Islet precursor cell (in vitro differentiated cells): ENCODE measurements at regions not wholly inside any gene's neighbourhood (a gene's known extent, or its start where the extent isn't known, plus 50 kb on each side); places are given as distances from the start of the nearest gene placed in this dataset.

Experiments used
- DNase-seq: peaks from one replicate; pipeline ENCODE4 v3.0.0-alpha.2; 2018

DNA sequence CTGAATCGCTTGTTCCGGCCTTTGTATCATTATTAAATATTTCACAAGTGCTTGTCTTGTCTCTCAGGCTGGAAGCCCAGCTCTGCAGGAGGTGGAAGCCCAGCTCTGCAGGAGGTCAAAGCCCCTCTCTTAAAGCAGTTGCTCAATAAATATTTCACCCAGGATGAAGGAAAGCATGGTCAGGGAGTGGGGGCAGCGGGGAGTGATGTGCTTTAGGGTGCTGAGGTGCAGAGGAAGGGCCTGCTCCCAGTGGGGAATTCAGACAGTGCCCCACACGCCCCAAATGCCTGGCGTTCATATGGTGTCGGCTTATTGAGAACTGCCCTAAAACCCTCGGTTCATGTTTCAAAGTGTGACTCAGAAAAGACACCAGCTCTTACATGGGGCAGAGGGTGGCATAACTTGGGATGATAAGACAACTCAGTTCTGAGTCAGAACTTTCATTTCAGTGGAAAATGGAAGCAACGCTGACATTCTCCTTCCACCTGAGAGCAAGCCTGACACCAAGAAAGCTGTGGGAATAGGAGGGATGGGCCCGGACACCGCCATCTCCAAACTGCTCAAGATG lies 114.3 kb upstream of the DAP start:
- no peak for DNase-seq

DNA sequence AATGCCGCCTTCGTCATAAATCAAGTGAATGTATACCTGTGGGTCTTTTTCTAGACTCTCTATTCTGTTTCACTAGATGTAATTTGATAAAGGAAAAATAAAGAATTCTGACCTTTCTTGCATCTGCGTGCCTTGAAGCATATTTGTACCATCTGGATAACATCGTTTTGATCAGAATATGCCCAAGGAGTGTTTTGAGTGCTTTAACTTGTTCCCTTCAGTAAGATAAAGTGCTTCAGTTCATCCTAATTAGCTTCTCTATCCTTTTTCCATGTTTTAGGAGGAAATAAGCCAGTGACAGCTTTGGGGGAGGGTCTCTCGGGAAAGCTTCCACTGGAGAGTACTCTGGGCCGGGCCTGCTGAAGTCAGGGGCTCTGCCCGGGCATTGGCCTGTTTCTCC lies 113.5 kb upstream of the DAP start:
- no peak for DNase-seq

DNA sequence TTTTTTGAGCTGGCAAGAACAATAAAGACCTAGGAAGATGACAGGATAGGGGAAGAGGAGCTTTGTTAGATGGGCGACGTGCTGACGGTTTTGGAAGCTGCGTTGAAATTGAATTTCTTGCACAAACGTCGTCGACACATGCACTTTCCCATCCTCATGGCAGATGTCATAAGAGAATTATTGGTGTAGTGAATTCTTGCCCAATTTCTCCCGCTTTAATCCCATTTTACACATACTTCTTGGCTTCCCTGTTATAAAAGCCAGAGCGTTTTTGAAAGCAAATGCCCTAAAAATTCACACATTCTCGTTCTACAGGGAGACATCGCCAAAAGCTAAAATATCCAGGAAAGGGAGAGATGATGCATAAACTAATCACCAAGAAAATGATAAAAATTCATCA lies 109.8 kb upstream of the DAP start:
- DNase-seq = no peak

DNA sequence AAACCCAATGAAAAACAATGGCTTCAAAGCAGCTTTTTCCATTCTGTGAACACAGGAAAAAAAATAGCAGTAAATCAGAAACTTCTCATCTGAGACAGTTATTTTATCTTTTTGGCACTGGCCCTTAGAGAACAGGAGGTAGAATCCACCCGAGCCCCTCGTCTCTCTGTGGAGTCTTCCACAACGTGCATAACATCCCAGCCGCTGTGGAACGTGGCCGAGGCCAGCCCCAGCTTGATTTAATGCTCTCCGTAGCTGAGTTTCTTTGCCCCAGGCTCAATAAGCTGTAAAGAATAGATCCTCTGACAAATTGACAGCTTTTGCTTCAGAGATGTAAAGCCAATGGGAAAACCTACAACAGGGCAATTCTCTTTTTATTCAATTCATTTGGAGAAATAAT lies 107.9 kb upstream of the DAP start:
- no peak for DNase-seq

DNA sequence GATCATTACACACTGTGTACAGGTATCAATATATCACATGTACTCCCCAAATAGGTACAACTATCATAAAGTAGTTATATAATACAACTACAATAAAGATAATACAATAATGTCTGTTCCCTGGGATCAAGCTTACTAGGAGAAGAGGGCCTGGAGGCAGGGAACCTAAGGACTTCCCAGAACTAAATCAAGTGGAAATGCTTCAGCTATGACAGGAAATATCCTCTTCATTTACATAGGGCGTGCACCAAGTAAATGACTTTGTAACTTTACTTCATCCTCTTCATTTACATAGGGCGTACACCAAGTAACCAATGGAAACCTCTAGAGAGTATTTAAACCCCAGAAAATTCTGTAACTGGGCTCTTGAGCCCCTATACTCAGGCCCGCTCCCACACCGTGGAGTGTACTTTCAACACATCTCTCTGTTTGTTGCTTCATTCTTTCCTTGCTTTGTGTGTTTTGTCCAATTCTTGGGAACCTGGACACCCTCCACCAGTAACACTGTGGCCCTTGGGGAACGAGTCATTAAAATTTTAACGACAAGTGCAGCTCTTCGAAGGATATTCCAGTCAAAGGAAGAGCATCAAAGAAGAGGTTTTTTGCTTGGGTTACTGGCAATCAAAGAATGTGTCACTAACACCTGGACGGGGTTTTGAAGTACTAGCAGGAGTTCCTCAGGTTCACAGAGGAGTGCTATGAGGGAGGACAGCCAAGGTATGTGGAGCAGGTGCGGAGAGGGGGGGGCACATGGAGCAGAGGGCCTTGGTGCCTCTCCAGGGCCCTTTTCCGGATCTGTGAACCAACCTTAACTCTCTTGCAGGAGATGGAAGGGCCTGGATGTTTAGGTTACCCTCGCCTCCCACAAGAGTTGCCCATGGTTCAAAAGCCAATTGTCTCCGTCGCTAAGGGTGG lies 106.6 kb upstream of the DAP start:
- DNase-seq = no peak

DNA sequence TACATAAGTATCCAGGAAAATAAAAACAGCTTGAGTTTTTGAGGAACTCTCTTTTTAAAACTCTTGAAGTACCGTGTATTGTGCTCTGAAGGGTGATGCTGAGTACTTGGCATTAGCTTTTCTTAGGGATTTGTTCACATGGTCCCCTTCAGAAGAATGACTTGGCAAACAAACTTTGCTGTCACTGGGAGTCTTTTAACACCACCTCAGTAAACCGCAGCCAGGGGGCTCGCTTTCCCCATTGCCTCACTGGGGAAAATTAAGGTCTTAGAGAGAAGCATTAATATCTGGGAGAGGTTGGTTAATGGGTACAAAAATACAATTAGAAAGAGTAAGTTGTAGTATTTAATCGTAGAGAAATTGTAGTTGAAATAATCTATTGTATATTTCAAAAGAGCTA lies 105.9 kb upstream of the DAP start:
- DNase-seq = no peak

DNA sequence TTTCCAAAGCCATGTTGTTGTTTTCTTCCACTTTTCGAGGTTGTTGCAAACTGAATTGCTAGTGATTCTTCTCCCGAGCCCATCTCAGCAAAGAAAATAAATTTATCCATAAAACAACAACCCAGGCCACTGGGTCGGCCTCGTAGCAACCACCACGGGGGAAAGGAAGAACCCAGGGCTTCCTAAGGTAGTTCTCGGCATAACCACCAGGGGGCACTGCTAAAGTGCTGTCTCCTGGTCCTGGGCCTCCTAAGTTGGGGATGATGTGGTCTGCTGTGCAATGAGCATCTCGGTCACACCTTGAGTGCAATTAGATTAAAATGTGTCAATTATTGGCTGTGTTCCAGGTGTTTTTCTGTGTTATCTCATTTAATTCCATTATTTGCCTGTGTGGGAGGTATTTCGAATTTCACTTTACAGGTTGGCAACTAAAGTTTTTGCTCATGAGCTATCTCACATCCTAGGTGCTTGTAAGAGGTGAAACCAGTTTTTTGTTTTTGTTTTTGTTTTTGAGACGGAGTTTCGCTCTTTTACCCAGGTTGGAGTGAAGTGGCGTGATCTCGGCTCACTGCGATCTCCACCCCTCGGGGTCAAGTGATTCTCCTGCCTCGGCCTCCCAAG lies 102.8 kb upstream of the DAP start:
- peak; percentile 74 for DNase-seq

DNA sequence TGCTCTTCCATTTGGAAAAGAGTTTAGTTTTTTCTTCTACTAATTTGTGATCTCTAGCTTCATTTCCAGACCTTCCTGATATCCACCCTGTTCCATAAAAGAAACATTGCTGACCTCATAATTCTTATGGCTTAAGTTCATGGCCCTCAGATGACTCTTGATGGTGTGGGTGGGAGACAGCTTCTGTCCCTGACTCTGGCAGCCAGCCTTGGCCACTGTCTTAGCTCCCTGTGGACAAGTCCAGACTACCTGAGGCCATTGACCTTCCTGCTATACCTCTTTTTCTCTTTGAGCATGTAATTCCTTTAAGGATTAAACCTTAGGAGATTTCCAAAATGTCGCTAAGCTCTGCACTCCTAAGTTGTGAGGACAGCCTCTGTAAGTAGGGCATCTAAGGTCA lies 101.1 kb upstream of the DAP start:
- no peak for DNase-seq

DNA sequence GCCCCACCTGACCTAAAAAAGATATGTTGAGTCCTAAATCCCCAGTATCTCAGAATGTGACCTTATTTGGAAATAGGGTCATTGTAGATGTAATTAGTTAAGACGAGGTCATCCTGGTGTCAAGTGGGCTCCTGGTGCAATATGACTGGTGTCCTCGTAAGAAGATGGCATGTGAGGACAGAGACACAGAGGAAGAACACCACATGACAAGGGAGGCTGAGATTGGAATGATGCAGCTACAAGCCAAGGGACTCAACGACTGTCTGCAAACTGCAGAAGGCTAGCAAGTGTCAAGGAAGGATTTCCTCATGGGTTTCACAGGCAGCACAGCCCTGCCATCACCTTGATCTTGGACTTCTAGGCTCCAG lies 100.4 kb upstream of the DAP start:
- no peak for DNase-seq

DNA sequence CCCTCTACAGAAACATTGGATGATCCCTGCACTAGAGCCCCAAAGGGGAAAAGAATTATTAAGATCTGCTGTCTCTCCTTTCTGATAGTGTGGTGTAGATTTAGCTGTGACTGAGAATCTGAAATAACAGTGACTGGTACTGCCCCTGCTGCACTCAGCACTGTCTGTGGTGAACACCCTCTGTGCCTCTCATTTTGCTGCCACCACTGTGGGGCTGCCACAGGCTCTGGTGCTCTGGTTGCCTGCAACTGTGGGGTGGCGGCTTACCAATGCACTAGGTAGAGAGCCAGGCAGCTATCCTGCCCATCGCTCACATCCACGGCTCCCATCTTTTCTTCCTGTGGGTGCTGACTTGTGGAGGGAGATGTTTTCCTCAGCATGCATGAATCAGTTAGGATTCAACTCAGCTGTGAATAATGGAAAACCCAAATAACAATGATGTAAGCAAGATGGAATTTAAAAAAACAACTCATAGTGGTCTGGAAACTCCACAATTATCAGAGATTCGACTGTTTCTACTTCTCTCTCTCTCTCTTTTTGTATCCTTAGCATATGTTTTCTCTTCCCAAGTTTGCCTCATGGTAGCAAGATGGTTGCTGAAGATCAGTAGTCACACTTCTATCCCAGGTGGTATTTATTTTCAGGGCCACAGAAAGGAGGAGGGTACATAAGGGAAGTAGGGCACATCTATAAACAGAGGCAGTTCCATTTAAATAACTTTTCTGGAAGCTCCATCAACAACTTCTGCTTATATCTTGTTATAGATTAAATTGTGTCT lies 99.8 kb upstream of the DAP start:
- DNase-seq = no peak

DNA sequence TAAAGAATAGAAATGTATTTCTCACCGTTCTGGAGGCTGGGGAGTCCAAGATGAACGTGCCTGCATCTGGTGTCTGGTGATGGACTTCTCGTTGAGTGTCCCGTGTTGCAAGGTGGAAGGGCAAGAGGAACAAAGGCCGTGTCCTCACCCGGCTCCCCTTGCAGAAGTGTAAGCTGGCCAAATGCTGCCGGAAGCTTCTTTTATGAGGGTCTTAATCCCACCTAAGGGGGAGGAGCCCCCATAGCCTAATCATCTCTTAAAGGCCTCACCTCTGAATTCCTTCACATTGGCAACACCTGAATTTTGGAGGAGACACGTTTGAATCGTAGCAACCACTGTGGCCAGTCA lies 99.1 kb upstream of the DAP start:
- DNase-seq = no peak

DNA sequence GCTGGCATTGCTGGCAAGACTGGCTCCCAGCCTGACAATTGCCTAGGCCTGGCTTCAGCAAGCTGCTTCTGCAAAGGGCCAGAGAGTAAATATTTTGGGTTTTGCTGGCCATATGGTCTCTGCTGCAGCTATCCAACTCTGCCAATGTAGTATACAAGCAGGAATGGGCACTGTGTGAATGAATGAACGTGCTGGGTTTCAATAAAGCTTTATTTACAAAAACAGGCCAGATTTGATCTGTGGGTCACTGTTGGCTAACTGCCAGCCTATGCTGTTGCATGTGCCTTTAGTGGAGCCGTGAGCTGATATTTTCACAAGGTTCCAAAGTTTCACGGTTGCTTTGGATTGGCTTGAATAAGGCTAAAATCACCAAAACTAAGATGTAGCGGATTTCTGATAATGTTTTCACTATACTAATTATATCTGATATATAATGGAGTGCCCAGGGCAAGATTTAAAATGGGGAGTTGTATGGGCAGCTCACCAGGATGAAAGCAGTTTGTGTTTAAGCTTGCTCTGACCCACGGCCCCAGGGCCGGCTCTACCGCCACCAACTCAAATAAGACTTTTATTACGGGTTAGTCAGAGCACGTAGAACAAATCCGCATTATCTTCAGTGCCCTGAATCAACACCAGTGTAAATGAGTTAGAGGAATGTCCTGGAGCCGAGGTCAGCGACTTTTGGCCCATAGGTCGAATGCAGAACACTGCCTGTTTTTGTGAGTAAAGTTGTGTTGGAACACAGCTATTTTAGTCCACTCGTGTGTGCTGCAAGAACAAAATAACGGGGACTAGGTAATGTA lies 98.6 kb upstream of the DAP start:
- peak; percentile 74 for DNase-seq

DNA sequence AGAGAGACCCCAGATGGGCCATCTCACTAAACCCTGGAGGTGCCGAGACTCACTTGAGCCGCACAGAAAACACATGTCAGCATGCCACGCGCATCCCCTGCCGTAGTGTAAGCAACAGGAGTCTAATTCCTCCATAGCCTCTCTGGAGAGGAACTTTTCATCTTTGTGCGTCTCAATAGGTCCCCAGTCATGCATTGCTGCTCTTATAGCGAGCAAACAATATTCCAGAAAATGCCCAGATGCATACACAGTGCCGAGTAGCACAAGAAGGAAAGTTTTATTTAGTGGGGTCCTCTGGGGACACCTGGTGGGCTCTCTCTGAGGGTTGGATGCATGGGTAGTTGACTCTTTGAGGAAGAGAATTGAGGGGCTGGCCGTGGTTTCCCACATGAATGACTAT lies 97.9 kb upstream of the DAP start:
- DNase-seq = no peak

DNA sequence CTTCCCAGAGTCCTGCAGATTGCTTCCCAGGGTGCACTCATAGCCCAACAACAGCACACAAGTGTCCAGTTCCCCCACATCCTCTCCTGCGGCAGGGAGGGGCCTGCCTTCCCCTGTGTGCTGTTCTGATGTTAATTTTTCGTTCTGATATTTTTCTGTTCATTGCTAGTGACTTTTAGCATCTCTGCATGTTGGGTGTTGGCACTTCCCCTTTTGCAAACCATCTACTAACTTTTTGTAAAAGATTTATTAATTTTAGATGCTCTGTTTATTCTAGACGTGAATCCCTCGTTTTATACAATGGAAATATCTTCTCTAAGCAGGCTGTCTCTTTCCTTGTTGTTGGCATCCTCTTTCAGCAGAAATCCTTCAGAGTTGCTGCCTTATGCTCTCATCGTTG lies 97.3 kb upstream of the DAP start:
- no peak for DNase-seq

DNA sequence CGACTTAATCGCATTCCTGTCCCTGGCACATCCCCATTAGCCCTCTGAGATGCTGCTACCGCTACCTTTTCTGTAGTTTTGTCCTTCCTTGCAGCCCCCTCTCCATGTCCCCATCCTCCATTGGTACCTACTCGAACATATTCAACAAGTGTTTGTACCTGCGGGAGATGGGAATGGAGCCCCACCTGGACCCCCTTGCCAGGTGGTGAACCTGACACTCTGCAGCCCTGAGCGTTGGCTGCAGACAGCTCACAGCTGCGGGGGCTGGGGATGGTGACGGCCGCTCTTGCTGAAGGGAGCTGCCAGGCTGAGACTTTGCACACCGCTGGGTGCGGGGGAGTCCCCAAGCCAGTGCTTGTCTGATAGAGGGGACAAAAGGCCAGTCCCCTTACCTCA lies 96.3 kb upstream of the DAP start:
- no peak for DNase-seq

DNA sequence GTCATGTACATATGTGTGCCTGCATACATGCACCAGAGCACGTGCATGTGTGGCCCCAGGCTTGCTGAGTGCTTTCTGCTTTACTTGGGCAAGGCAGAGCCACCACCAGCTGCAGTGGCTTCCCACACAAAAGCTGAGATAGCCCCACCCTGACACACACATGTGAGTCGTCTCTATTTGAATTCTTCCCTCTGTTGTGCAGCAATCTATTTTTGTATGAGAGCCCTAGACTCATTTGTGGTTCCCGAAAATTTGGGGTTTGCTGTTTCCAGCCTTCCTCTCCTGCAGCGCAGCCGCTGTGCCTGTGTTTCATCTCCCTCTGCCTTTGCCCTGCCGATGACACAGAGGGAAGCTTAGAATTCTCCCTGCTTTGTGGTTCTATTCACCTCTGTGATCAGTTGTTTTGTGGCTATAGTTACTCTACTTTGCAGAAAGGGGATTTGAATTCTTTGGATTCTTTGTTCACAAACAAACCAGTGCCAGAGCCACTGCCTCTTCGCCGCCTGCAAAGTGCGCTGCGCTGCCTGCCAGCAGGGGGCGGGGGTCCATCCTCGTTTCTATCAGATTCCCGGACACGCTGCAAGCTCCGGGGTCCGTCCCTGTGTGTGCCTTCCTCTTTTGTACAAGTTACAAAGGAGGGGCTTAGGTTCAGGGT lies 95.8 kb upstream of the DAP start:
- DNase-seq = peak; percentile 96

DNA sequence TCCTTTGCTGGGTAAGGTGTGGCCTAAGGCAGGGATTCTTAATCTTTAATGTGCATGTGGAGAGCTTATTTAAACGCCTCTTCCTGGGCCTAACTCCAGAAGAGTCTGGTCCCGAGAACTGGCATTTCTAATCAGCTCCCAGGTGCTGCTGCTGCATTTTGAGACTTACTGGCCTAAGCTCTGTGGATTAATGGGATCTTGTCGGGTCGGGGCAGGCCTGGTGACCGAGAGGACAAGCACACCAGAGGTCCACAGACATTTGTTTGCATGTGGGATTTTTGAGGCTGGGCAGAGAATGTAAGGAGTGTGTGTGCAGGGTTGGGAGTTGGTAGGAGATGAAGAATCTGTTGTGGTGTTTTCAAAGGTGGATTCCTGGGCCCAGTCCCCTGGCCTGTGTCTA lies 95.0 kb upstream of the DAP start:
- no peak for DNase-seq

DNA sequence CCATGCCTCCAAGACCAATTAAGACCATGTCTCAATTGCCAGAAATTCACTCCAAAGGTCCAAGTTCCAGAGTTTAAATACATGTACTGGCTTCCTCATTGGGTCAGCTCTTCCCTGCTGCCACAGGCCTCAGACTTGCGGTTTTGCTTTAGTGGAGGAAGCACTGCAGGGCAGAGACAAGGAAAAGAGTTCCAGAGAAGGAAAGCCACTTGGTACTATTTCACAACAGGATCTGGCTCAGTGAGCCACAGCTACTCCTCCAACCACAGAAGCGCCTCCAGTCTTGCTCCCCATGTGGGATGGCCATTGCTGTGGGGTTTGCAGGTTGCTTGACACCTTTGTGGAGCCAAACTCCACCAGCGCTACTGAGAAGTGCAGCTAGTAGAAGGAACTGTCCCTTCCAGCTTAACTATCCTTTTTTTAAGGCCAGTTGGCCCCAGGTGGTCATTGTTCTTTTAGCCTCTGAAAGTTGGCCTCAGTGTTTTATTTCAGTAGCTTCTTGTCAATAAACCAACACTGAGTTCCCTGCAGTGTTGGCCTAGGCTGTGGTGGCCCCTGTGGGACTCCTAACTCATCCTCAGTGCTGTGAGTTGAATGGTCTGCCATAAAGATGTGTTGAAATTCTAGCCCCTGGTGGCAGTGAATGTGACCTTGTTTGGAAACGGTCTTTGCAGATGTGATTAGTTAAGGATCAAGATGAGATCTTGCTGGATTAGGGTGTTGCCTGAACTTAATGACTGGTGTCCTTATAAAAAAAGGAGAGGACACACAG lies 93.7 kb upstream of the DAP start:
- DNase-seq = no peak

DNA sequence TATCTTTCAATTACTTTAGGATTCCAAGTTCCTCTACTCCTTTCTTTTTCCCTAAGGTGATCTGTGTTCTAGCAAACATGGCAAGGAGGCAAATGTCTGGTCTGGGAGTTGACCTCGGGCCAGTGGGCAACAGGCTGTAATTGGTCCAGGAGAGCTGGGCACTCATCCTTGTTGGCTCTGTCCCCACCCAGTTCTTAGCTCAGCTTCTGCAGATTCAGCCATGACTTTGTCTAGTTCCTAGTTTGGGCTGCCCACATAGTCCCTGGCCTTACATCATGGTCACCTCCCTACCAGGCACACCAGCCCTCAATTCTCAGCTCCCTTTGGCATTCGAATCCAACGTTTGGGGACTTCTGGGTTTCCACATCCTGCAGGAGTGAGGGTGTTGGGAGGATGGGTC lies 92.1 kb upstream of the DAP start:
- no peak for DNase-seq

DNA sequence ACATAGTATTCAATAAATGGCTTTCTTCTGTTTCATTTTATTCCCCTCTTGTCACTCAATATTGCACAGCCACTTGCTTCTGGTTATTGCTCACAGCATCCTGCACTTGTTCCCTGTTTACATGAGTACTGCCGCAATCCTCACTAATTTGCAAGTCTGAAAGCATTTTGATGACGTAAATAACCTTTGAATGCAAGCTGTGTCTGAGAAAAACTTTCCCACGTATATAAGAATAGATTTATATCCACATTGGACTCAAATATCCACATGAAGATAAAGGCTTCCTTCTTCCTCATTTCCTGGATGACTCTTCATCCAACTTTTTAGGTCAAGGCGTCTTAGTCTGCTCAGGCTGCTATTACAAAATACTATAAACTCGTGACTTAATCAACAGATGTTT lies 88.2 kb upstream of the DAP start:
- no peak for DNase-seq

DNA sequence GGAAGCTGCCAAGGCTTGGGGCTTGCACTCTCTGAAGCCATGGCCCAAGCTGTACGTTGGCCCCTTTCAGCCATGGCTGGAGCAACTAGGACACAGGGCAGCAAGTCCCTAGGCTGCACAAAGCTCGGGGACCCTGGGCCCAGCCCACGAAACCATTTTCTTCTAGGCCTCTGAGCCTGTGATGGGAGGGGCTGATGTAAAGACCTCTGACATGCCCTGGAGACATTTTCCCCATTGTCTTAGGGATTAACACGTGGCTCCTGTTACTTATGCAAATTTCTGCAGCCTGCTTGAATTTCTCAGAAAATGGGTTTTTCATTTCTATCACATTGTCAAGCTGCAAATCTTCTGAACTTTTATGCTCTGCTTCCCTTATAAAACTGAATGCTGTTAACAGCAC lies 83.0 kb upstream of the DAP start:
- DNase-seq = no peak

DNA sequence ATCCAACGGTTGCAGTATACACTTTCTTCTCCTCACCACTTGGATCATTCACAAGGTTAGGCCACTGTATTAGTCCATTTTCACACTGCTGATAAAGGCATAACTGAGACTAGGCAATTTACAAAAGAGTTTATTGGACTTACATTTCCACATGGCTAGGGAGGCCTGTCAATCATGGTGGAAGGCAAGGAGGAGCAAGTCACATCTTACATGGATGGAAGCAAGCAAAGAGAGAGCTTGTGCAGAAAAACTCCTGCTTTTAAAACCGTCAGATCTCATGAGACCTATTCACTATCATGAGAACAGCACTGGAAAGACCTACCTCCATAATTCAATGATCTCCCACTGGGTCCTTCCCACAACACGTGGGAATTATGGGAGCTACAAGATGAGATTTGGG lies 81.8 kb upstream of the DAP start:
- no peak for DNase-seq
